ENCODE measurements at regions not wholly inside any gene's neighbourhood (a gene's known extent, or its start where the extent isn't known, plus 50 kb on each side); places are given as distances from the start of the nearest gene placed in this dataset.
"Not testable (repeated sequence)": the region's sequence is repeated elsewhere in the genome, so short reads cannot be mapped to it uniquely, and the experiment has no call there.

DNA sequence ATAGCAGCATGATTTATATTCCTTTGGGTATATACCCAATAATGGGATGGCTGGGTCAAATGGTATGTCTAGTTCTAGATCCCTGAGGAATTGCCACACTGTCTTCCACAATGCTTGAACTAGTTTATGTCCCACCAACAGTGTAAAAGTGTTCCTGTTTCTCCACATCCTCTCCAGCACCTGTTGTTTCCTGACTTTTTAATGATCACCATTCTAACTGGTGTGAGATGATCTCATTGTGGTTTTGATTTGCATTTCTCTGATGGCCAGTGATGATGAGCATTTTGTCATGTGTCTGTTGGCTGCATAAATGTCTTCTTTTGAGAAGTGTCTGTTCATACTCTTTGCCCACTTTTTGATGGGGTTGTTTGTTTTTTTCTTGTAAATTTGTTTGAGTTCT lies 54.0 kb upstream of the GPR89A start:
- CTCF ChIA-PET; DNase-seq; H3K27ac Mint-ChIP-seq; H3K36me3 Mint-ChIP-seq (ENCODE audit: low read depth); H3K4me1 Mint-ChIP-seq; H3K9me3 Mint-ChIP-seq; H3K4me3 Mint-ChIP-seq; POLR2A ChIA-PET: not testable (repeated sequence)
- peaks cover 44% of the 10 kb centered on the region for H3K27me3 Mint-ChIP-seq

DNA sequence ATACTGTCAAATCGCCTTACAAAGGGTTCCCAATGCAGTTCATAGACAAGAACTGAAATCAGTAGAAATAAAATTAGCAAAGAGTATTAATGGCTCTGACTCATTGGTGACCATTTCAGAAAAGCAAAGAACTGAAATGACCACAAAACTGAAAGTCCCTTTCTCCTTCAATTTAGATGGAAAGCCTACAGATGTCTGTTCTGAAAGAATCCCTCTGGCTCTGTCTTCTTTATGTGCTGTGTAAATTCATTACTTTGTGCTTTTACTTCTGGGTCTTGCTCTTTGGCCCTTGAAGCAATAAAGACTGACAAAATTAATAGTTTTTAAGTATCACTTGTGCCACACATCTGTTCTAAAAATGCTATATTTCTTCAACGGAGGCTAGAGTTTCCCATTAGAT lies 62.7 kb upstream of the GPR89A start:
- no peaks in the 10 kb centered on the region for H3K4me1 Mint-ChIP-seq
- ChIA-PET POLR2A (no interaction called here), CTCF (interaction anchor here (0.6 kb wide), 1 partner anchor 212 kb away, joined by 3 read pairs; no protein-coding TSS in a partner anchor)
- no peaks in the 10 kb centered on the region for H3K36me3 Mint-ChIP-seq (ENCODE audit: low read depth)
- no peak overlapping the region for H3K4me3 Mint-ChIP-seq
- H3K27ac Mint-ChIP-seq = no peak overlapping the region
- DNase-seq = no peak
- H3K27me3 Mint-ChIP-seq = peaks cover 35% of the 10 kb centered on the region
- H3K9me3 Mint-ChIP-seq = no peaks in the 10 kb centered on the region

DNA sequence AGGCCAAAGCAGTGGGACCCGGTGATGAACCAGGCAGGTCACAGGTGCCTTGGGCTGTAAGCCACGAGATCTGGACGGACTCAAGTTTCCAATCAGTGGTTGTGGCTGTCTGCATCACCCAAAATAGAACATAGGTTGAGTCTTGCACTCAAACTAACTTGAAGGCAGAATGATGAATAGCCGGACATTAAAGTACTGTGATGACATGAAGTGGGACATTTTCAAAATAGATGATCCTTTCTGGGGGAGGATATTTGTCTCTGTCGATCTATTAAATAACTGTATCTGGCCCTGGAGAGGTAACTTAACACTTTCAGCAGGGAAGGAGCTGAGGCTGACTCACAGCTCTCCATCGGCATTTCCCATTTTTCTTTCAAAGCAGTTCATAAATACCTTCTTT lies 66.1 kb upstream of the GPR89A start:
- CTCF ChIA-PET; DNase-seq; H3K4me3 Mint-ChIP-seq; H3K27ac Mint-ChIP-seq; H3K9me3 Mint-ChIP-seq; H3K4me1 Mint-ChIP-seq; POLR2A ChIA-PET; H3K36me3 Mint-ChIP-seq (ENCODE audit: low read depth): not testable (repeated sequence)
- H3K27me3 Mint-ChIP-seq = peaks cover 46% of the 10 kb centered on the region

DNA sequence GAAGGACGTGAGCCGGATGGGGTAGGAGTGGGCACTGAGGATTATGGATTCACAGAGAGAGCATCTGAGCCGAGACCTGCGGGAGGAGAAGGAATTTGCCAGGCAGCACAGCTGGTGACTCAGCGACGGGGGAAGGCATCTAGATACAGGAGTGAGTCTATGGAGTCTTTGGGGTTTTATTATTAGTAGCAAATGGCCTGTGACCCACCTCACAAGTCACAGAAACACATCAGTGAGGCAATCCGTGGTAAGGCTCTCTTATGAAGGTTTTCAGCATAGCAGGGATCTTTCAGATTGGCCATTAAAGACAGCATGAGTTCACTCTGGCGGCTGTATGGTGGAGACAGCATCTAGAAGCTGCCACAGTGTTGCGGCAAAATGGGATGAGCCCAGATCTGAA lies 66.5 kb upstream of the GPR89A start:
- H3K27ac Mint-ChIP-seq; H3K9me3 Mint-ChIP-seq; H3K36me3 Mint-ChIP-seq (ENCODE audit: low read depth); H3K4me1 Mint-ChIP-seq; H3K4me3 Mint-ChIP-seq; POLR2A ChIA-PET; CTCF ChIA-PET; DNase-seq: not testable (repeated sequence)
- peaks cover 50% of the 10 kb centered on the region for H3K27me3 Mint-ChIP-seq

DNA sequence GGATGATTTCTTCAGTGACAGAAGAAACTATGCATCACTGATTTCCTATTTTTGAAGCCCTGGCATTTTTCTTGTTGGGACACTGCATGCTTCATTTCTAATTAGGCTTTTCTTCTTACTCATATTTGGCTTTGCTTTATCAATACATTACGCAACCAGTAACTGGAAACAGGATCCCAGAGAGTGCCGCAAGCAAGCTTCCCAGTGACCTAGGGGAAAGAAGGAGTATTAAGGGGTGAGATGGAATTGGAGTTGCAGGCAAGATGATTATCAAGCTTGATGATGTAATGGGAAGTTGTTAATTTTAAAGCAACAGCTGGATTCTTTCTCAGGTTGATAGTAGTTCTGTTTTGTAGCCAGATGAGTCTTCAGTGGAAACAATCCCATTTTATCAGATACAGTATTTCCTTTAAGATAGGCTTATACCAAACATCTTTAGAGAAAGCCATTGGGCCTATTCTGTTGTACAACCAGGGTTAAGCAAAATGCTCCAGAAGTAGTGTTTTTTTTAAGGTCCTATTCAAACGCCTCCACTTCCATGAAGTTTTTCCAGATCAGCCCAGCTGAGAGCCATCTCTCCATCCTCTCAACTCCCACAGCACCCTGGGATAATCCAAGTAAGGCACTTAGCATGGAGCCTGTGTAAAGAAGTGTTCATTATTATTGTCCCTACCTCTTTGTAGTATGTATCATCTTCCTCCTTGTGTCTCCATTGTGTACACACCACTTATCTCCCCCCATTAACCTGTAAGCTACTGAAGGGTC lies 69.5 kb upstream of the GPR89A start:
- CTCF ChIA-PET; H3K27ac Mint-ChIP-seq; H3K4me3 Mint-ChIP-seq; H3K36me3 Mint-ChIP-seq (ENCODE audit: low read depth); H3K4me1 Mint-ChIP-seq; DNase-seq; POLR2A ChIA-PET; H3K9me3 Mint-ChIP-seq: not testable (repeated sequence)
- H3K27me3 Mint-ChIP-seq = peaks cover 40% of the 10 kb centered on the region

DNA sequence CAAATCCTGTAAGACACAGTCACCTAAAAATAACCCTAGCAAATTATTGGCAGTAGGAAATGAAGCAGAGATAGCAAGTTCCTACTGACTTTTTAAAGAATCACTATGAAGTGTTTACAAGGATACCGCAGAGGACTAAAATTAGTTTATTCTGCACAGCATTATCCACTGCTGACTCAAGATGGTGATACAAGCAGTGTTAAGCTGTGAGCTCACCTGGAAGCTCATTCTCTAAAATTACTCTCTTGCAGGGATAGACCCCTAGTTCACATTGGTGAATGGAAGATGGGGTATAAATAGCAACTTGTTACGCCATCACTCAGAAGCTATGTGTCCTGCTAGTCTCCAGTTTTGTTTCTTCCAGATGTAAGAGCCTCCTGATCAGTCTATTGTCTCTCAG lies 70.8 kb upstream of the GPR89A start:
- H3K4me1 Mint-ChIP-seq; CTCF ChIA-PET; POLR2A ChIA-PET; H3K4me3 Mint-ChIP-seq; H3K9me3 Mint-ChIP-seq; H3K27ac Mint-ChIP-seq; DNase-seq; H3K36me3 Mint-ChIP-seq (ENCODE audit: low read depth): not testable (repeated sequence)
- H3K27me3 Mint-ChIP-seq = peaks cover 33% of the 10 kb centered on the region

DNA sequence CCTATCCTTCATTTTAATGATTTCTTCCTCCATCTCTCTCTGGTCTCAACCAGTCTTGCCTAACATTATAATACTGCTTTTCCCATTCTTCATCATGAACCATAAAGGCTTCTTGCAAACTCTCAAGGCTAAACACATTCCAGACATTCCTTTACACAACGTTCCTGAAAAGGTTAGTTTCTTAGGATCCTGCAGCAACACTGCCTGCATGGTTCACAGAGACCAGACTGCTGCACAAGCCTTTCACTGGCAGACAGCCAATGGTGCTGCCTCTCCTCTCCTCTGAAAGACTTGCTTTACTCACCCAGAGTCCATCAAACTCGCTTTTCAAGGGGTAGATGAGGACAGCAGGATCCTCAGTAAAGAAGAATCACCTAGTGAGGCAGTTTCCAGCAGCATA lies 72.3 kb upstream of the GPR89A start:
- H3K36me3 Mint-ChIP-seq (ENCODE audit: low read depth); H3K4me3 Mint-ChIP-seq; POLR2A ChIA-PET; DNase-seq; H3K9me3 Mint-ChIP-seq; H3K4me1 Mint-ChIP-seq; H3K27ac Mint-ChIP-seq; CTCF ChIA-PET: not testable (repeated sequence)
- peaks cover 29% of the 10 kb centered on the region for H3K27me3 Mint-ChIP-seq

DNA sequence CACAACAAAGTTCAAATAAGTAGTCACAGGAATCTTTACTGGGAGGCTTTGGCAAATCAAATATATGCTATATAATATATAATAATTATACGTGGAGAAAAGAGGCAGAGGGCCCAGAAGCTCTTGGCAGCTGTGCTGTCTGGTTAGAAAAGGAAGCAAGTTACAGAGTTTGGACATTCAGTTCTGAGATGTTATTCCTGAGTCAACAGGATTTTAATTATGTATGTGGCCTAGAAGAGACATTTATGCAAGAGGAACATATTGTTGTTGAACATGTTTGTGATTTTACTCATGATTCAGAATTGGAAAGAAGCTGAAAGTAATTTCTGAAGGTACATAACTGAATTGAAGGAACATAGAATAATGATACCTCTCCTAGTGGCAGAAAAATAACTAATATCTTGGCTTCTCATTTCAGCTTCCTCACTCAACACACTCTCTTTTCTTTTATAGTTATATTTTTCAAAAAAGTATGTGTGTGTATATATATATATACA lies 79.7 kb upstream of the GPR89A start:
- H3K4me3 Mint-ChIP-seq; POLR2A ChIA-PET; H3K36me3 Mint-ChIP-seq (ENCODE audit: low read depth); H3K27ac Mint-ChIP-seq; CTCF ChIA-PET; DNase-seq; H3K9me3 Mint-ChIP-seq; H3K4me1 Mint-ChIP-seq: not testable (repeated sequence)
- peaks cover 17% of the 10 kb centered on the region for H3K27me3 Mint-ChIP-seq

DNA sequence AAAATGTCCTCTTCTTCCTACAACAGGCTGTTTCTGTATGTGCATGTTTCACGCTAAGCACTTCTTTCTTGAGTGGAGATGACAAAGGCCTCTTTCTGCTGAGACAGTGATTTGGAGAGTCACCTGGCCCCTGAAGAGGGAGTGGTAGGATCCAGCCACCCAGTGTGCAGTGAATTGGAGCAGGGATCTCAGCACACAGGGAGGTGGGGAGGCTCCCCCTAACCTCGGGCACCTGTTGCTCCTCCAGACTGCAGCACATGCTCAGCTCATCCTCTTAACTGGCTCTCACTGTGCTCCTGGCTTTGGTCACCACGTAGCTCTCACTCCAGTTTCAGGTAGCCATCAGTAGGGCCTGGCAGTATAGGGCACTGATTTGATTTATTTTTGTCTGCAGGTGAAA lies 87.6 kb upstream of the GPR89A start:
- CTCF ChIA-PET; H3K4me1 Mint-ChIP-seq; H3K4me3 Mint-ChIP-seq; H3K9me3 Mint-ChIP-seq; H3K36me3 Mint-ChIP-seq (ENCODE audit: low read depth); POLR2A ChIA-PET; DNase-seq; H3K27ac Mint-ChIP-seq: not testable (repeated sequence)
- H3K27me3 Mint-ChIP-seq = peaks cover 28% of the 10 kb centered on the region

DNA sequence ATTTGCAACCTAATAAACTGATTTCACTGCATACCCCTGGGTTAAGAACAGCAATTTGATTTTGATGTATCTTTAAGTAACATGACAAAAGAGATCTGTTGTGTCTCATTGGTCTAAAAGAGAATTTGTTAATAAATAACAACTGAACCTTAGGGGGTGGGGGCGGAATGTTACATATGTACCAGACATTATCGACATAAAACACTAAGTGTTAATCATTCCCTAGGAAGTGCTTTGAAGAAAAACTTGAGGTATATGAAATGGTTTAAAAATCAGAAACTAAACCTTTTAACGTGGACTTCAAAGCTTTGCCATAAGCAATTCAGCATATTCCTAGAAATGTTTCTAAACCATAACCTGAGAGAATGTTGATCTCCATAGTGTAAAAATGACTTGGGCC lies 88.5 kb upstream of the GPR89A start:
- CTCF ChIA-PET, H3K27ac Mint-ChIP-seq, POLR2A ChIA-PET: not testable (repeated sequence)

DNA sequence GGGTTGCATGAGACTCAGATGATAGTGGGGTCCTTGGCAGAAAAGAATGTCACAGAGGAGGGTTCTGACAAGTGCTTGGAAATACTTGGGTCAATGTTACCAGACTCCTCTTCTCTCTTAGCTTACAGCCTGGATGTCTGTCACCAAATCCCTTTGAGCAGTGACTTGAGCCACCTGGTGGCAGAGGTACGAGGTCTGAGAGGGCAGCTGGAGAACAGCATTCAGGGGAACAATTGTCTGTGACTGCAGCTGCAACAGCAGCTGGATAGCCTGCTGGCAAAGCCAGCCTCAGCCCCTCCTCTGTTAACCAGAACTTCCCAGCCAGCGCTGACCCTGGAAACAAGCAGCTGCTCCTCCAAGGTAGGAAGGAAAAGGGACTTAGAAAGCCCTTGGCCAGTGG lies 87.6 kb upstream of the NBPF20 start:
- CTCF ChIA-PET; H3K9me3 Mint-ChIP-seq; H3K4me3 Mint-ChIP-seq; H3K27ac Mint-ChIP-seq; H3K36me3 Mint-ChIP-seq (ENCODE audit: low read depth); H3K4me1 Mint-ChIP-seq; POLR2A ChIA-PET: not testable (repeated sequence)
- peaks cover 11% of the 10 kb centered on the region for H3K27me3 Mint-ChIP-seq
- DNase-seq = peak; percentile 27

More for the DNA sequence above, 88.5 kb upstream of the GPR89A start:
- DNase-seq; H3K4me3 Mint-ChIP-seq; H3K4me1 Mint-ChIP-seq; H3K9me3 Mint-ChIP-seq; H3K36me3 Mint-ChIP-seq (ENCODE audit: low read depth): not testable (repeated sequence)
- H3K27me3 Mint-ChIP-seq = peaks cover 27% of the 10 kb centered on the region

DNA sequence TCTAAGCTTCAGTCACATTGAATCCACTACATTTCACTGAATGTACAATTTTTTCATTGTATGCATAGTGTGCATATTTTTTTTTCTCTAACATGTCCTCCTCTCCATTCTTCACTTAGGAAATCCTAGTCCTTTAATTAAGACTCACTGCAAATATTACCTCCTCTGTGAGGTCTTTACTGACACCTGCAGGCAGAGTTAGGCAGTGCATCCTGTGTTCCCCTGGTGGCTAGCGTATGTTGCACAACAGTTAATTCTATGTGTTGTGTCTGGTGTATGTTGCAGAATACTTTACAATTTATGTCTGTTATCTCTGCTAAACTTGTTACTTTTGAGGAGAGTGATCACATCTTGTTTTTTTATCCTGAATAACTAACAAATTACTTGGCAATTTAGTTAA lies 82.7 kb upstream of the NBPF20 start:
- H3K27me3 Mint-ChIP-seq; H3K9me3 Mint-ChIP-seq; H3K36me3 Mint-ChIP-seq (ENCODE audit: low read depth); CTCF ChIA-PET; H3K4me3 Mint-ChIP-seq; H3K27ac Mint-ChIP-seq; H3K4me1 Mint-ChIP-seq; POLR2A ChIA-PET; DNase-seq: not testable (repeated sequence)

DNA sequence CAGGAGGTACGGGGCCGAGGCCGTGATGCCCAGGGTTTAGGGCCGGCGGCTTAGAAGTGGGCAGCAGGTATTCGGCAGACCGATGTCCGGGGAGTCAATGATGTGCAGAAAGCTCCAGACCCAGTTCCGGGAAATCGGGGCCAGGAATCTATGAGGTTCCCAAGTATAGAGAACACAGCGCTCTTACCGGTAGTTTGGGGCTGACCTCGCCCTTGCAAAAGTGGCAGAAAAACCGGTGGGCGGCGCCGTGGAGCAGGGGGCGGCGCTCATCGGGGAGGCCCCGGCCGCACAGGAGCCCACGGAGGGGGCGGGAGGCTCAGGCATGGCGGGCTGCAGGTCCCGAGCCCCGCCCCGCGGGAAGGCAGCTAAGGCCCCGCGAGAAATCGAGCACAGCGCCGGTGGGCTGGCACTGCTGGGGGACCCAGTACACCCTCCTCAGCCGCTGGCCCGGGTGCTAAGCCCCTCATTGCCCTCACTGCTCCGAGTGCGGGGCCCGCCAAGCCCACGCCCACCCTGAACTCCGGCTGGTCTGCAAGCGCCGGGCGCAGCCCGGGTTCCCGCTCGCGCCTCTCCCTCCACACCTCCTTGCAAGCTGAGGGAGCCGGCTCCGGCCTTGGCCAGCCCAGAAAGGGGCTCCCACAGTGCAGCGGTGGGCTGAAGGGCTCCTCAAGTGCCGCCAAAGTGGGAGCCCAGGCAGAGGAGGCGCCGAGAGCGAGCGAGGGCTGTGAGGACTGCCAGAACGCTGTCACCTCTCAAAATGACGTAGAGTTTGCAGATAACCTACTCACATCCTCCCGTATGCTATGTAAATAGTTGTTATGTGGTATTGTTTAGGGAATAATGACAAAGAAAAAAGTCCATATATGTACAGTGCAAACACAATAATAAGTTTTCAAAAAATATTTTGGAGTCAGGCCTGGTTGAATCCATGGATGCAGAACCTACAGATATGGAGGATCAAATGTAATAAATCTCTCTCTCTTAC lies 80.6 kb upstream of the NBPF20 start:
- H3K27ac Mint-ChIP-seq; POLR2A ChIA-PET; H3K9me3 Mint-ChIP-seq; H3K36me3 Mint-ChIP-seq (ENCODE audit: low read depth); DNase-seq; CTCF ChIA-PET; H3K27me3 Mint-ChIP-seq; H3K4me3 Mint-ChIP-seq; H3K4me1 Mint-ChIP-seq: not testable (repeated sequence)

Measured in activated CD4-positive, alpha-beta T cell treated with anti-CD3 and anti-CD28 coated beads, Interleukin-2, amount 10 ng/mL, durations not matched to agents 7 days and 5 days (primary cell).